ENCODE measurements at regions not wholly inside any gene's neighbourhood (a gene's known extent, or its start where the extent isn't known, plus 50 kb on each side); places are given as distances from the start of the nearest gene placed in this dataset.

- no peak for TF ChIP-seq YY1 (tag by site-specific recombination; IDR thresholded peaks at IDR 0.05)
Measured at GRCh38 chr1:115193046-115193828, 103.9 kb upstream of the TSPAN2 start (continued).

- Histone ChIP-seq H3K36me3 (ENCODE audit: control insufficient read depth in 2 of 2, insufficient read depth in 1 of 2, low read length in 2 of 2) (no peaks in the 10 kb centered on the region), H3K9me3 (ENCODE audit: control insufficient read depth, insufficient read depth, low read depth, low read length) (no peaks in the 10 kb centered on the region), H3K27ac (ENCODE audit: extremely low read depth, low read depth, low read length) (no peak overlapping the region), H3K4me1 (ENCODE audit: control insufficient read depth, insufficient read depth, low read length) (no peaks in the 10 kb centered on the region), H3K4me3 (ENCODE audit: low read depth, low read length) (no peak overlapping the region)
- ChIA-PET POLR2A (no interaction called here), CTCF (interaction anchor here (0.7 kb wide), 1 partner anchor 136 kb away, joined by 3 read pairs; no protein-coding TSS in a partner anchor)
- TF ChIP-seq HOXD13 (CRISPR knock-in tag; IDR thresholded peaks at IDR 0.05; ENCODE audit: borderline replicate concordance), result no peak
- peak; percentile 18; the same call in 1 of the 2 replicates for TF ChIP-seq ZIC2 (tag by site-specific recombination; IDR thresholded peaks at IDR 0.05)
- no peak for TF ChIP-seq ZNF140 (tag by site-specific recombination; IDR thresholded peaks at IDR 0.05)
- no peak for TF ChIP-seq ZNF596 (tag by site-specific recombination; IDR thresholded peaks at IDR 0.05)
- no peak for TF ChIP-seq ZNF623 (tag by site-specific recombination; IDR thresholded peaks at IDR 0.05)
- TF ChIP-seq ZNF529 (tag by site-specific recombination; IDR thresholded peaks at IDR 0.05; ENCODE audit: insufficient replicate concordance), result no peak
Measured at GRCh38 chr1:115192200-115192767, 103.0 kb upstream of the TSPAN2 start.

GRCh38 chr1:115191691-115192090, 102.4 kb upstream of the TSPAN2 start:
- TF ChIP-seq ZBTB7A (tag by site-specific recombination; IDR thresholded peaks at IDR 0.05; ENCODE audit: low read depth), result no peak
- TF ChIP-seq ZNF701 (tag by site-specific recombination; IDR thresholded peaks at IDR 0.05), result no peak
- TF ChIP-seq ZNF621 (tag by site-specific recombination; IDR thresholded peaks at IDR 0.05), result no peak
- no peak for TF ChIP-seq KLF9 (tag by site-specific recombination; IDR thresholded peaks at IDR 0.05; ENCODE audit: low read depth)
- TF ChIP-seq ZNF791 (tag by site-specific recombination; IDR thresholded peaks at IDR 0.05), result no peak
- TF ChIP-seq TRIM28 (IDR thresholded peaks at IDR 0.05; ENCODE audit: borderline replicate concordance, low read length), result no peak
- TF ChIP-seq ZNF184 (tag by site-specific recombination; IDR thresholded peaks at IDR 0.05), result no peak
- no peak for TF ChIP-seq ZNF426 (tag by site-specific recombination; IDR thresholded peaks at IDR 0.05)
- no peak for TF ChIP-seq ZNF169 (tag by site-specific recombination; IDR thresholded peaks at IDR 0.05)
- no peak for TF ChIP-seq ZNF140 (tag by site-specific recombination; IDR thresholded peaks at IDR 0.05)
- Histone ChIP-seq H3K27ac (ENCODE audit: extremely low read depth, low read depth, low read length) (no peak overlapping the region), H3K4me1 (ENCODE audit: control insufficient read depth, insufficient read depth, low read length) (no peaks in the 10 kb centered on the region), H3K4me3 (ENCODE audit: low read depth, low read length) (no peak overlapping the region), H3K9me3 (ENCODE audit: control insufficient read depth, insufficient read depth, low read depth, low read length) (no peaks in the 10 kb centered on the region), H3K36me3 (ENCODE audit: control insufficient read depth in 2 of 2, insufficient read depth in 1 of 2, low read length in 2 of 2) (no peaks in the 10 kb centered on the region)
- CTCF ChIA-PET, result interaction anchor here (0.7 kb wide), 1 partner anchor 135 kb away, joined by 3 read pairs; no protein-coding TSS in a partner anchor
- POLR2A ChIA-PET, result no interaction called here

GRCh38 chr1:115190540-115191170, 101.4 kb upstream of the TSPAN2 start:
- H3K4me3 ChIP-seq (ENCODE audit: low read depth, low read length), result no peak overlapping the region
- H3K4me1 ChIP-seq (ENCODE audit: control insufficient read depth, insufficient read depth, low read length), result no peaks in the 10 kb centered on the region
- H3K36me3 ChIP-seq (ENCODE audit: control insufficient read depth in 2 of 2, insufficient read depth in 1 of 2, low read length in 2 of 2), result no peaks in the 10 kb centered on the region
- CTCF ChIA-PET, result no interaction called here
- POLR2A ChIA-PET, result no interaction called here
- TF ChIP-seq ELK4 (IDR thresholded peaks at IDR 0.05; ENCODE audit: borderline replicate concordance, low read depth, low read length) (no peak), ZNF223 (tag by site-specific recombination; IDR thresholded peaks at IDR 0.05) (no peak)
- H3K9me3 ChIP-seq (ENCODE audit: control insufficient read depth, insufficient read depth, low read depth, low read length), result no peaks in the 10 kb centered on the region
- no peak overlapping the region for H3K27ac ChIP-seq (ENCODE audit: extremely low read depth, low read depth, low read length)
